Right ventricle myocardium superior (tissue), 1 donor: ENCODE measurements at regions not wholly inside any gene's neighbourhood (a gene's known extent, or its start where the extent isn't known, plus 50 kb on each side); places are given as distances from the start of the nearest gene placed in this dataset.

Source experiments
- ATAC-seq: fragments of 200-7000 bp; cut with Tn5 transposase; one replicate; pipeline ENCODE4 v1.9.1; 2020; ENCODE audit warnings: mild to moderate bottlenecking; ENCODE audit not compliant: poor library complexity
- DNase-seq: peaks from one replicate; pipeline ENCODE4 v3.0.0-alpha.2; 2020
- intact Hi-C: fragments of 100-400 bp; cut with DNase I; formaldehyde crosslinking; loops from one replicate; pipeline ENCODE4 v1.11.2; 2022
- donor health status: DM: no; HTN: yes; CAD: no; lungs with severe emphysema.

GRCh38 chr13:84031120-84031519, 148.8 kb upstream of the SLITRK1 start:
- DNase-seq (no peak), ATAC-seq (no peak)
- intact Hi-C loops: no loop called here

GRCh38 chr13:84029396-84029795, 147.1 kb upstream of the SLITRK1 start:
- no peak for ATAC-seq
- no peak for DNase-seq
- intact Hi-C loops: no loop called here

- ATAC-seq (no peak), DNase-seq (no peak)
Measured at GRCh38 chr13:84025824-84026223, 143.6 kb upstream of the SLITRK1 start.

GRCh38 chr13:83996415-83996814, 114.1 kb upstream of the SLITRK1 start:
- ATAC-seq (no peak), DNase-seq (no peak)
- intact Hi-C loops: no loop called here

More at GRCh38 chr13:84025824-84026223, 143.6 kb upstream of the SLITRK1 start:
- intact Hi-C loops: no loop called here

- intact Hi-C loops: no loop called here
- ATAC-seq: no peak
- no peak for DNase-seq
Measured at GRCh38 chr13:83995930-83996329, 113.7 kb upstream of the SLITRK1 start.

- no peak for DNase-seq
- intact Hi-C loops: no loop called here
Measured at GRCh38 chr13:83992566-83993358, 110.5 kb upstream of the SLITRK1 start.

GRCh38 chr13:83987394-83987793, 105.1 kb upstream of the SLITRK1 start:
- intact Hi-C loops: no loop called here
- no peak for ATAC-seq
- no peak for DNase-seq

More at GRCh38 chr13:83992566-83993358, 110.5 kb upstream of the SLITRK1 start:
- ATAC-seq: no peak

GRCh38 chr13:83984793-83985192, 102.5 kb upstream of the SLITRK1 start:
- no peak for ATAC-seq
- no peak for DNase-seq
- intact Hi-C loops: no loop called here

GRCh38 chr13:83980331-83980730, 98.1 kb upstream of the SLITRK1 start:
- DNase-seq (no peak), ATAC-seq (no peak)
- intact Hi-C loops: no loop called here

GRCh38 chr13:83975655-83976165, 93.4 kb upstream of the SLITRK1 start:
- no peak for ATAC-seq
- no peak for DNase-seq
- intact Hi-C loops: no loop called here

GRCh38 chr13:83958531-83958930, 76.3 kb upstream of the SLITRK1 start:
- intact Hi-C loops: no loop called here
- ATAC-seq (no peak), DNase-seq (no peak)

GRCh38 chr13:83955011-83955410, 72.7 kb upstream of the SLITRK1 start:
- ATAC-seq (no peak), DNase-seq (no peak)
- intact Hi-C loops: no loop called here

GRCh38 chr13:83953916-83954315, 71.6 kb upstream of the SLITRK1 start:
- intact Hi-C loops: no loop called here

GRCh38 chr13:83950293-83950692, 68.0 kb upstream of the SLITRK1 start:
- intact Hi-C loops: no loop called here
- ATAC-seq: no peak
- no peak for DNase-seq

More at GRCh38 chr13:83953916-83954315, 71.6 kb upstream of the SLITRK1 start:
- no peak for DNase-seq
- ATAC-seq: no peak

GRCh38 chr13:83943530-83944279, 61.4 kb upstream of the SLITRK1 start:
- no peak for DNase-seq
- intact Hi-C loops: no loop called here
- ATAC-seq: no peak

GRCh38 chr13:83941701-83942335, 59.5 kb upstream of the SLITRK1 start:
- no peak for ATAC-seq
- intact Hi-C loops: no loop called here
- DNase-seq: no peak

GRCh38 chr13:83940742-83941141, 58.5 kb upstream of the SLITRK1 start:
- no peak for DNase-seq
- ATAC-seq: no peak
- intact Hi-C loops: no loop called here

- DNase-seq (no peak), ATAC-seq (no peak)
- intact Hi-C loops: no loop called here
Measured at GRCh38 chr13:83937579-83937978, 55.3 kb upstream of the SLITRK1 start.

- ATAC-seq (no peak), DNase-seq (no peak)
- intact Hi-C loops: no loop called here
Measured at GRCh38 chr13:83935566-83935965, 53.3 kb upstream of the SLITRK1 start.
